Karpas-422 (cell line): ENCODE measurements at regions not wholly inside any gene's neighbourhood (a gene's known extent, or its start where the extent isn't known, plus 50 kb on each side); places are given as distances from the start of the nearest gene placed in this dataset.

ENCODE experiments used
- DNase-seq: peaks from one replicate; pipeline ENCODE4 v3.0.0-alpha.2; 2015
- H2AFZ ChIP-seq: fragments of 200-600 bp; sonication (generic); 2 replicates; pipeline ENCODE4 v1.6.1; 2014; ENCODE audit warnings: antibody characterized with exemption, low read length, mixed read lengths
- H3K27ac ChIP-seq: fragments of 200-600 bp; sonication (generic); 2 replicates; pipeline ENCODE4 v1.5.1; 2014; ENCODE audit warnings: mild to moderate bottlenecking, low read length, moderate library complexity
- H3K27me3 ChIP-seq: fragments of 200-600 bp; sonication (generic); 2 replicates; pipeline ENCODE4 v1.6.1; 2014; ENCODE audit warnings: low read length, mixed read lengths
- H3K36me3 ChIP-seq: fragments of 200-600 bp; sonication (generic); 2 replicates; pipeline ENCODE4 v1.6.1; 2014; ENCODE audit warnings: low read length, mixed read lengths; ENCODE audit not compliant: insufficient read depth
- H3K4me1 ChIP-seq: fragments of 200-600 bp; sonication (generic); 2 replicates; pipeline ENCODE4 v1.6.1; 2014; ENCODE audit warnings: mild to moderate bottlenecking, low read length, mixed read lengths
- H3K4me2 ChIP-seq: fragments of 200-600 bp; sonication (generic); 2 replicates; pipeline ENCODE4 v1.6.1; 2014; ENCODE audit warnings: low read length, low read depth, mild to moderate bottlenecking; ENCODE audit not compliant: poor library complexity, severe bottlenecking
- H3K4me3 ChIP-seq: fragments of 200-600 bp; sonication (generic); 2 replicates; pipeline ENCODE4 v1.5.1; 2014; ENCODE audit warnings: mild to moderate bottlenecking, antibody characterized with exemption, low read length, mixed read lengths
- H3K79me2 ChIP-seq: fragments of 200-600 bp; sonication (generic); 2 replicates; pipeline ENCODE4 v1.6.1; 2014; ENCODE audit warnings: mild to moderate bottlenecking, low read length, mixed read lengths
- H3K9ac ChIP-seq: fragments of 200-600 bp; sonication (generic); 2 replicates; pipeline ENCODE4 v1.6.0; 2014; ENCODE audit warnings: low read length
- H3K9me2 ChIP-seq: fragments of 200-600 bp; sonication (generic), shearing (Covaris generic); replicated peaks from 2 replicates; pipeline ENCODE4 v1.6.0; 2014; ENCODE audit warnings: mild to moderate bottlenecking, low read length, moderate library complexity; ENCODE audit not compliant: insufficient read depth
- H3K9me3 ChIP-seq: fragments of 300-700, 200-600 bp; sonication (generic); 2 replicates; pipeline ENCODE4 v1.6.1; 2014; ENCODE audit warnings: low read length, mixed read lengths
- H4K20me1 ChIP-seq: fragments of 200-600 bp; sonication (generic); 2 replicates; pipeline ENCODE4 v1.6.1; 2014; ENCODE audit warnings: mild to moderate bottlenecking, antibody characterized with exemption, low read length, low read depth; ENCODE audit not compliant: insufficient read depth

- Histone ChIP-seq H2AFZ (no peak overlapping the region), H4K20me1 (no peaks in the 10 kb centered on the region), H3K4me2 (no peak overlapping the region), H3K79me2 (no peaks in the 10 kb centered on the region), H3K9ac (no peak overlapping the region), H3K36me3 (no peaks in the 10 kb centered on the region), H3K4me1 (no peaks in the 10 kb centered on the region), H3K9me3 (no peaks in the 10 kb centered on the region), H3K27ac (no peak overlapping the region), H3K9me2 (no peaks in the 10 kb centered on the region), H3K27me3 (no peaks in the 10 kb centered on the region), H3K4me3 (no peak overlapping the region)
- no peak for DNase-seq
These were observed 207.9 kb upstream of the CDIN1 start for GRCh38 chr15:36371509-36371908.

GRCh38 chr15:36372968-36373367 lies 206.5 kb upstream of the CDIN1 start:
- no peak overlapping the region for H3K27ac ChIP-seq
- no peaks in the 10 kb centered on the region for H3K9me3 ChIP-seq
- H2AFZ ChIP-seq: no peak overlapping the region
- no peak overlapping the region for H3K9ac ChIP-seq
- no peak overlapping the region for H3K4me3 ChIP-seq
- no peaks in the 10 kb centered on the region for H3K79me2 ChIP-seq
- H3K36me3 ChIP-seq: no peaks in the 10 kb centered on the region
- no peaks in the 10 kb centered on the region for H3K9me2 ChIP-seq
- no peaks in the 10 kb centered on the region for H3K4me1 ChIP-seq
- no peak overlapping the region for H3K4me2 ChIP-seq
- DNase-seq: no peak
- no peaks in the 10 kb centered on the region for H3K27me3 ChIP-seq
- no peaks in the 10 kb centered on the region for H4K20me1 ChIP-seq

DNA sequence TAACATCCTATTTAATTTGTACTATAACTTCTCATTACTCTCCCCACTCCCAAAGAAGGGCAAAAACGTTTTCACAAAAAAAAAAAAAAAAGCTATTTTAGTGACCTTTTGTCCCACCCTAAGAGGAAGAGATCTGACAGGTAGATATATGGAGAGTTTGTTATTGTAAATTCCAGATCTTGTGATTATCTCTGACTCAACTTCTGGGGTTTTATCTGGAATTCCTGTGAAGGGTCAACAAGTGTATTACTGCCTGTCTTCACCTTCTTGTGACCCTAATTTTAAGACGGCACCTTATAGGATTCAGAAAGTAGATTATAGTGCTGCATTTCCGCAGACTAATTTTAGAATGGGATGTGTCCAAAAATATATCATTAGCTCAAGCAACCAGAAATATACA lies 205.9 kb upstream of the CDIN1 start:
- H3K4me3 ChIP-seq: no peak overlapping the region
- no peaks in the 10 kb centered on the region for H3K79me2 ChIP-seq
- H4K20me1 ChIP-seq: no peaks in the 10 kb centered on the region
- no peaks in the 10 kb centered on the region for H3K9me3 ChIP-seq
- H3K36me3 ChIP-seq: no peaks in the 10 kb centered on the region
- H3K27ac ChIP-seq: no peak overlapping the region
- no peaks in the 10 kb centered on the region for H3K9me2 ChIP-seq
- no peak overlapping the region for H3K9ac ChIP-seq
- H2AFZ ChIP-seq: no peak overlapping the region
- no peaks in the 10 kb centered on the region for H3K27me3 ChIP-seq
- no peak overlapping the region for H3K4me2 ChIP-seq
- H3K4me1 ChIP-seq: no peaks in the 10 kb centered on the region
- no peak for DNase-seq

- Histone ChIP-seq H4K20me1 (no peaks in the 10 kb centered on the region), H3K27me3 (no peaks in the 10 kb centered on the region), H2AFZ (no peak overlapping the region), H3K9me2 (no peaks in the 10 kb centered on the region), H3K9me3 (no peaks in the 10 kb centered on the region), H3K4me2 (no peak overlapping the region), H3K27ac (no peak overlapping the region), H3K4me1 (no peaks in the 10 kb centered on the region), H3K79me2 (no peaks in the 10 kb centered on the region), H3K9ac (no peak overlapping the region), H3K4me3 (no peak overlapping the region), H3K36me3 (no peaks in the 10 kb centered on the region)
- no peak for DNase-seq
These were observed 190.3 kb upstream of the CDIN1 start for GRCh38 chr15:36389107-36389506.

DNA sequence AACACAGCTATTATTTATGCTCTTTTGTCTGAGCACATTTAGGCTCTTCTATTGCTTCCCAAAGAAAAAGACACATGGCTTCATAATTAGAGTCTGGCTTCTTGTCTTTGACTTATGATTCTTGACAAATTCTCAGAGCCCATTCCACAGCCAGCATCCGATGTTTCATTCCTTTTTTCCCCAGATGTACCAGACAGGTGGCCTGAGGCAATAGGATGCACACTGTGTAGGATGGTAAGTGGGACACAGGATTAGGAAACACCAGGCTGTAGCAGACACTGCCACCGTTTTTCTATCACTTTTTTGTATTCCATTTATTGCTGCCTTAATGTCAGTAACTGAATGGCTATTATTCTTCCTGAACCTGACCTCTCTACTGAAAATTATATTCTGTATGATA lies 188.9 kb upstream of the CDIN1 start:
- Histone ChIP-seq H2AFZ (no peak overlapping the region), H3K9ac (no peak overlapping the region), H3K9me2 (no peaks in the 10 kb centered on the region)

DNA sequence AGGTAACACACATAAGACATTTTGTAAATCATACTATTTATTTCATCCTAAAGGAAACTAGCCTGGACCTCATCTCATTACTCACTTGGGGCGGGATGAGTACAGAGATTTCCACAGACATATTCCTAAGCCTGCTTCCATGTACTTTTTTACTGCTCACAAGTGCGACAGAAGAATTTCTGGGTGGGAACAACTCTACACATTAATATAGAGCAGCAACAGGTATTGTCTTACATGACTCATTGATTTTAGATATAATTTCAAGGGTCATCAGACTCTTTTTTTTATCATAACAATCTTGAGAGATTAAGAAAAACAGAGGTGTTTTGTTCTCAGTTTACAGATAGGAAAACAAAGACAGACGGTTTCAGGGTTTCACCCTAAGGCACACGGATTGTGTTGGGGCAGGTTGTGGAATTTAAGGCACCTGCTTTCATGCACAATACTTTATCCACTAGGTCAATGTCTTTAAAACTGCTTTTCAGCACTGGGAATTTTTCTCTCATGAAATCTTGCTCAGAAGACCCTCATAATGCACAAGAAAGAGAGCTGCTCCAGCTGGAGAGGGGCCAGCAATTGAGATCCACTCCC lies 186.7 kb upstream of the CDIN1 start:
- Histone ChIP-seq H3K27me3 (no peaks in the 10 kb centered on the region), H3K9me2 (no peaks in the 10 kb centered on the region), H3K27ac (no peak overlapping the region), H3K9me3 (no peaks in the 10 kb centered on the region), H2AFZ (no peak overlapping the region), H3K4me3 (no peak overlapping the region), H3K4me2 (no peak overlapping the region), H3K9ac (no peak overlapping the region), H3K4me1 (no peaks in the 10 kb centered on the region), H4K20me1 (no peaks in the 10 kb centered on the region), H3K79me2 (no peaks in the 10 kb centered on the region), H3K36me3 (no peaks in the 10 kb centered on the region)
- no peak for DNase-seq

More for the DNA sequence above, 188.9 kb upstream of the CDIN1 start:
- H3K4me2 ChIP-seq: no peak overlapping the region
- H3K79me2 ChIP-seq: no peaks in the 10 kb centered on the region
- no peaks in the 10 kb centered on the region for H3K9me3 ChIP-seq
- H3K27ac ChIP-seq: no peak overlapping the region
- H3K4me3 ChIP-seq: no peak overlapping the region
- no peaks in the 10 kb centered on the region for H3K36me3 ChIP-seq
- no peak for DNase-seq
- H4K20me1 ChIP-seq: no peaks in the 10 kb centered on the region
- H3K4me1 ChIP-seq: no peaks in the 10 kb centered on the region
- H3K27me3 ChIP-seq: no peaks in the 10 kb centered on the region

DNA sequence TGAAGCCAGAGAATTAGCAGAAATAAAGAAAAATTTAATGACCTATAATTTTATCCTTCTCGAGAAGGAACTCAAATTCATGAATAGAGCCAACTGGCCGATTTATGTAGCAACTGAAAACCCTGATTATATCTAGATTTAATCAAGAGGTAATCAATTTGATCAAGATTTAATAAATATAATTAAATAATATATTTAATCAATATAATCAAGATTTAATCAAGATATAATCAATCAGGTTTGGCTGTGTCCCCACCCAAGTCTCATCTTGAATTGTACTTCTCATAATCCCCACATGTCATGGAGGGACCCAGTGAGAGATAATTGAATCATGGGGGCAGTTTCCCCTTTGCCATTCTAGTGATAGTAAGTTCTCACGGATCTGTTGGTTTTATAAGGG lies 181.2 kb upstream of the CDIN1 start:
- DNase-seq: no peak
- no peak overlapping the region for H3K9ac ChIP-seq
- H3K4me1 ChIP-seq: no peaks in the 10 kb centered on the region
- no peaks in the 10 kb centered on the region; the same call in 1 of the 2 replicates for H3K27me3 ChIP-seq
- H3K27ac ChIP-seq: no peak overlapping the region
- no peaks in the 10 kb centered on the region for H3K9me2 ChIP-seq
- H2AFZ ChIP-seq: no peak overlapping the region
- no peak overlapping the region for H3K4me2 ChIP-seq
- no peaks in the 10 kb centered on the region for H3K36me3 ChIP-seq
- H3K79me2 ChIP-seq: no peaks in the 10 kb centered on the region
- H3K9me3 ChIP-seq: no peaks in the 10 kb centered on the region
- no peaks in the 10 kb centered on the region for H4K20me1 ChIP-seq
- no peak overlapping the region for H3K4me3 ChIP-seq

DNA sequence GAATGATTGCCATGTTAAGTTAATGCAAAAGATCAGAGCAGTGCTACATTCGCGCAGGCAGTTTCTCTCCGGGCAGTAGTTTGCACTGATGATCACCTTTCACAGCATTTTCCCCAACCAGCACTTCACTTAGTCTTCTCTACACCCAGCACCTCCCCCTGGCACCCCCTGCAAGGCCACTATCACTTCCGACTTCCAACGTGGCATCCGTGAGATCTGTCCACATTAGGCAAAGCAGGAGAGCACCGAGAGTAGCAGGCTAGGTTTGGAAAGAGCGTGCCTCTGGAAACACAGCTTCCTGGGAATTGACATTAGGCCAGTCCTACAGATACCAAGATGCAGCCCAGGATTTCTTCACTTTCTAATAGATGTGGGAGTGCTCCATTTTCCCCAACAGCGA lies 180.2 kb upstream of the CDIN1 start:
- Histone ChIP-seq H3K9me2 (no peaks in the 10 kb centered on the region), H2AFZ (no peak overlapping the region), H3K36me3 (no peaks in the 10 kb centered on the region), H3K27me3 (no peaks in the 10 kb centered on the region; the same call in 1 of the 2 replicates), H3K9ac (no peak overlapping the region), H3K4me3 (no peak overlapping the region), H3K27ac (no peak overlapping the region), H3K79me2 (no peaks in the 10 kb centered on the region), H3K4me2 (no peak overlapping the region), H4K20me1 (no peaks in the 10 kb centered on the region), H3K4me1 (no peaks in the 10 kb centered on the region), H3K9me3 (no peaks in the 10 kb centered on the region)
- DNase-seq: no peak
